GM04504 (cell line): ENCODE measurements at regions not wholly inside any gene's neighbourhood (a gene's known extent, or its start where the extent isn't known, plus 50 kb on each side); places are given as distances from the start of the nearest gene placed in this dataset.
A peak's percentile ranks its signal among the peaks of the same experiment; 100 is the strongest.
"Not testable (repeated sequence)": the region's sequence is repeated elsewhere in the genome, so short reads cannot be mapped to it uniquely, and the experiment has no call there.

Experiments
- DNase-seq: peaks from one replicate; pipeline ENCODE4 v3.0.0-alpha.2; 2012; ENCODE audit warnings: low read depth

DNA sequence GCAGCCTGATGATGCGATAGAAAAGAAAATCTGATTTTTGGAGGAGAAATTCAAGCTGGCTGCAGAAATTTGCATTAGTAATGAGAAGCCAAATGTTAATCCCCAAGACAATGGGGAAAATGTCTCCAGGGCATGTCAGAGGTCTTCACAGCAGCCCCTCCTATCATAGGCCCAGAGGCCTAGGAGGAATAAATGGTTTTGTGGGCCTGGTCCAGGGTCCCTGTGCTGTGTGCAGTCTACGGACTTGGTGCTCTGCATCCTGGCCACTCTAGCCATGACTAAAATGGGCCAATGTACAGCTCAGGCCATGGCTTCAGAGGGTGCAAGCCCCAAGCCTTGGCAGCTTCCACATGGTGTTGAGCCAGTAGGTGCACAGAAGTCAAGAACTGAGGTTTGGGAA lies 303.8 kb upstream of the SEMA3C start:
- DNase-seq: not testable (repeated sequence)

DNA sequence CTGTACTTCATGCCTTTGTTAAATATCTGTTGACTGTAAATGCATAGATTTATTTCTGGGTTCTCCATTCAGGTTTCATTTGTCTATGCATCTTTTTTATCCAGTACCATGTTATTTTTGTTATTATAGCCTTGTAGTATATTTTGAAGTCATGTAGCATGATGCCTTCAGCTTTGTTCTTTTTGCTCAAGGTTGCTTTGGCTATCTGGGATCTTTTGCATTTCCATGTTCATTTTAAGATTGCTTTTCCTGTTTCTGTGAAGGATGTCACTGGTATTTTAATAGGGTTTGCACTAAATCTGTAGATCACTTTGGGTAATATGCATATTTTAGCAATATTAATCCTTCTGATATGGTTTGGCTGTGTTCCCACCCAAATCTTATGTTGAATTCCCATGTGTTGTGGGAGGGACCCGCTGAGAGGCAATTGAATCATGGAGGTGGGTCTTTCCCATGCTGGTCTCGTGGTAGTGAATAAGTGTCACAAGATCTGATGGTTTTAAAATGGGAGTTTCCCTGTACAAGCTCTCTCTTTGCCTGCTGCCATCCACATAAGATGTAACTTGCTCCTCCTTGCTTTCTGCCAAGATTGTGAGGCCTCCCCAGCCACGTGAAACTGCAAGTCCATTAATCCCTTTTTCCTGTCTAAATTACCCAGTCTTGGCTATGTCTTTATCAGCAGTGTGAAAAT lies 302.8 kb upstream of the SEMA3C start:
- DNase-seq: no peak

DNA sequence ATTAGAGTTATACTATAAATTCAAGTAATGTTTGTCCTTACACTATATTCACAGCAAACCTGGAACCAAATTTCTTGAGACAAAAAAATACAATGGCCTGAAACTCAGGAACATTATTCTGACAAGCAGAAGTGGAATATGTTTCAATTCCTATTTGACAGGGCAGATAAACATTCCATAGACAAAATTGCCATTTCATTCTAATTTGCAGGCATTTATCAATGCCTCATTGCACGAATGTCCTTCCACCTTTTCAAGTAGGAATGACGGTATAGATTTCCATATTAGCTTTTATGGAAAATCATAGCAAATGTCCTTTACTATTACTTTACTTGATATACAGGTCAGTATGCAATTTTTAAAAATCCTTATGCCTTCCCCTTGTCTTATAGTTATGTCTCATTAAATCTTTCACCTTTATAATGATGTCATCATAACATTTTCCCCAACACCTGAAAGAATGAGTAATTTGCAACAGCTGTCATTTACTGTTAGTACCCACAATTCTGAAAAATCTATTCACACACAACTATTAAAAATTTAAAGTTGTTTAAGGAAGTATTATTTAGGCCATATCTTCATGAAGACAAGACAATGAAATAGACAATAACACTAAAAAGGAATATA lies 299.7 kb upstream of the SEMA3C start:
- no peak for DNase-seq

DNA sequence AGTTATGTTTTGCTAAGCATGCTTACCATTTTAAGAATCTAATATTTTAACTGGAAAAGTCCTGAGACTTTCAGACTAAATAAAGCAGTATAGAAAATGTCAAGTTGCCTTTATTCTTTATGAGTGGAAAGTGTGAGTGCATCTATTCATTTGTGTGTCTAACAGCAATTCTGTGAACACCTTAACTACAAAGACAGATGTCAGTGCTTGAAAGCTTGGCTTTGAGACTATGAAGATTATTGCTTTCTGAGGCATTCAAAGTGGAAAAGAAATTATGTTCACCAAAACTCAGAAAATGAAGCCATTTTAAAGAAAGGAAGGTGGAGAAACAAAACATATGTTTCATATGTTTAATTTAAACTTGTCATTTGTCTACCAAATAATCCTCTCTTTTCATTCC lies 294.5 kb upstream of the SEMA3C start:
- no peak for DNase-seq

DNA sequence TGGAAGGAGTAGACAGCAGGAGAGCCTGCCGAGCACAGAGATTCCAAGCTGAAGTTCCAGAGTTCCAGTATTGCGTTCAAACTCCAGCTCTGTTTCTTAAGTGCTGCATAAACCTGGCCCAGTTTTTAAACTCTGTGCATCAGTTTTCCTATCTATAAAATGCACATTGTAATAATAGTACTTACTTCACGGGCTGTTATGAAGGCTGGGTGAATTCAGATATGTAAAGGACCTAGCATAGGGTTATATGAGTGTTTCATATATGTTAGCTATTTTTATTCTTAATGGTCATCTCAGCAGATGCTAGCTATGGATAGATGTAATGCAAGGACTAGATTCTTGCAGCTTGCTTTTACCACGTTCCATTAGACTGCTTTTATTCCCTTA lies 293.1 kb upstream of the SEMA3C start:
- DNase-seq: no peak

DNA sequence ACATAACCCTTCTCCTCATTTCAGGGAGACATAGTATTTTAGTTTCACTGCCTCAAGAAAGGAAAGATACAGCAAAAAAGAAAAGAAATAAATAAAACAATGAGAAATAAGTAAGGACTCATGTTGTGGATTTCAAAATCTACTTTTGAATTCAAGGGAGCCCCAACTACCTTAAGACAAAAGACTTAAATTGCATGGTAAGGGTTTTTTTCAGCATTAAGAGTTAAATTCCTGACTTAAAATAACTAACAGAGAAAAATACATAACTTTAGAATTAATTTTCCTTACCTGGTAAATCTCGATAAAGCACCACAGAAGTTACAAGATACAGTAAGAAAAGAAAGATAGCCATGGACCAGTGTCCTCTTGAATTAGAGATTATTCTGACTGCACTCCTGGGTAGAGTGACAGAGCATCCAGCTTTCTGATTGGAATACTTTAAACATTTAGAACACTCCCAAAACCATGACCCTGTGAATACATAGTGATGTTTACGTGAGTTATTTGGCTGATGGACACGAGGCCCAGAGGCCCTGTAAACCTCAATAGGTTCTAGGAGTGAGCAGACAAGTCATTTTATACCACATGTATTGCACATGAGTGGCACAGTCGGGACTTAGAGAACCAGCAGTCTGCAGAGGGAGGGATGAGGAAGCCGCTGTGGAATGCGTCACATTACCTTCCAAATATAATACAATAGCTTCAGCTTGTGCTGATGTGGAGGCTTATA lies 292.5 kb upstream of the SEMA3C start:
- DNase-seq: peak; percentile 38

DNA sequence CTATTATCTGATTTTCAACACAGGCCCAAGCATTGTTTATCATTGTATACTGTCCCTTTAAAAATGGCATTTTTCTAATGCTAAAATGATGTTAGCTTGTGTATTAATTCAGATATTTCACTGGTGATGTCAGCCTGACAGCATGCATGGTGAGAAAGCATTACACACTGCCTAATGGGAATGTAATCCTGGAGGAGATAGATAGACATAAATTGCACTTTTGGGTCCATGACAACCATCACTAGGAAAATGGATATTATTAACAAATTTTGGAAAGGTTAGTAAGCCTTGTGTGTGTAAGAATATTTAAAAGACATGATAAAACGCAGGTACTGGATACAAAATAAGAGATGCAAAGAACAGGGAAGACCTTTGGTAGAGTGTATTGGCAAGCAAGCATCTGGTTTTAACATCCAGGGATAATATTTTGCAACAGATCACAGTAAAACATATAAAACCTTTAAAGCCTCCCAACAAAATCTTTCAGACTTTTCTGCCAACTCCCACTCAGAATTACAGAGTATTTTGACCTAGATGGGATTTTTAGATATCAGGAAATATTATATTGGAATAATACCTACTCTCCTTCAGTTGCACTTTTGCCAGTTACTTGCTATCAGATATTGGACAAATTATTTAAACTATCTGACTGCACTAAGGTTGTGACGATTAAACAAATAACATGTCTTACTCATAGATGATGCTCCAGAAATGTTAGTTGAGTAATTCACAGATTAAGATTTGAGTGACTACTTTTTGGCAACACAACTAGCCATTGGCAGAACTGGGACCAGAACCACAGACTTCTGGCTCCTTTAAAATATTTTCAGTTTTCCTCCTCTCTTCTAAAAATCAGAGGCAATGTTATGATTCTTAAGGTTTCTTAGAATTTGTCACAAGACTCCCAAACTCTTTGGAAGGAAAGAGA lies 291.6 kb upstream of the SEMA3C start:
- DNase-seq: no peak

DNA sequence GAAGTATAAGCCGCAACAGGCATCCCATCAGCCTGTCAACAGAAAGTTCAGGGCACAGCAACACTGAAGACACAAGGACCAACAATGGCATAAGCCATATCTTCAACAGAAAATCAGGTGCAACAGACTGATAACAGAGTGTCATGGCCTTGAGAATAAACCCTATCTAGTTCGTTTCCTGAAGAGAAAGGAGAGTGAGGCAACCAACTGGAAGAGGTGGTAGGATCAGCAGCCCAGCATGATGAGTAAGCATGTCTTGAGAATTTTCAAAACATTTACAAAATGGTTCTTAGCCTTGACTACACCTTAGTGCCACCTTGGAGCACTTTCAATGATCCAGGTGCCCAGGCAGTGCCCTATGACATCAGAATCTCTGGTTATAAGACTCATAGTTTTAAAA lies 290.2 kb upstream of the SEMA3C start:
- no peak for DNase-seq

DNA sequence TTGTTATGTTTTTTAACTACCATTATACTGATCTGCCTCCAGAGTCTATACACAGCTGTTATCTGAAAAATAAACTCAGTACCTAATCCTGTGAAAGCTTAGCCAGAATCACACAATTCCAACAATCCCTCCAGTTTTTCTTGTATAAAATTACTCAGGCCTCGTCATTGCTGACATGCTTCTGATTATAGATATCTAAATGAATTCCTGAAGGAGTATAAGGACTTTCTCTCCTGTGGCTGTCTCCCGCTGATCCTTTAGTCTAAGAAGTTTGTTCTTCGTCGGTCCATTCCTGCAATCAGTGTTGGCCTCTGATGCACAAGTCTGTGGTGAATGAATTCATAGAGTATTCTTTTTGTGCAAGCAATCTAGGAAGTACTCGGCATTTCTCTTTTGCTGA lies 288.9 kb upstream of the SEMA3C start:
- DNase-seq: no peak

DNA sequence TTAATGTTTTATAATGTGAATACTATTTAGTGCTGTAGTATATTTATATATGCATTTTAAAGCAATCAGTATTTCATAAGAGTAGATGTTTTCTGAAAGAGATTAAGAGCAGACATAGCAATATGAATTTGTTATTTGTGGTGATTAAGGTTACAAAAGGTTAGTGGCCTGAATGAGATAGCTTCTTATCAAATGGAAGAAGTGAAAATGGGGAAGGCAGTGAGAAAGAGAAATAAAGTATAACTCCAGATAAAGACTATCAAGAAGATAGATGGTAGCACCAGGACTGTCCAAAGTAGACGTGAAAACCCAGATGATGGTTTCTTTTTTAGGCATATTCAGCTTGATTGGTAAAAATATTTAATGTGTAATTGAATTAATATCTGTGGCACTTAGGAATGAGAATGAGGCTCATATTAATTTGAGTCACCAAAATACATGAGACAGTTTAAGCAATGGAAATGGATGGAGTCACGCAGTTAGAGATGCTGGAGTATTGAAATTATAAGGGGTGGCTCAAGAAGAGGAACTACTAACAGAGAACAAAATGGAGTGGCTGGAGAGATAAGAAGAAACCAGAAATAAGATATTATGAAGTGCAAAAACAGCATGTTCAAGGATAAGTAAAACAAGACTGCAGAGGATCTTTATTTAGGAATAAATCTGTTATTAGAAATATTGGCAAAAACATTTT lies 288.0 kb upstream of the SEMA3C start:
- DNase-seq: no peak

DNA sequence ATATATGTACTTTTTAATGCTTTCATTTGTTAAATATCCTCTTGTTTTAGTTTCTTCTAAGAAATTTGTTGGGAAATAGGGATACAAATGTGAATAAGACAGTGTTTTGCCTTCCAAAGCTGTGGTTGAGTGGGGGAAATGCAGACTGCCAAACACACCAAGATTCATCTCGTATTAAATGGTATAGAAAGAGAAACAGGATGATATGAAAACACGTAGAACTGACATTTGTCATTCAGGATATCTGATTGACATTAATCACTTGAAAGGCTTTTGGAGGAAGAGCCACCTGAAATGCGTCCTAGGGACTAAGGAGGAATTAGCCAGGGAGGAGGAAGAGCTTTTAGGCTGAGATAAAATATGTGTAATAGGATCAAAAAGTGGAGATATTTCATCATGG lies 287.4 kb upstream of the SEMA3C start:
- DNase-seq: no peak

DNA sequence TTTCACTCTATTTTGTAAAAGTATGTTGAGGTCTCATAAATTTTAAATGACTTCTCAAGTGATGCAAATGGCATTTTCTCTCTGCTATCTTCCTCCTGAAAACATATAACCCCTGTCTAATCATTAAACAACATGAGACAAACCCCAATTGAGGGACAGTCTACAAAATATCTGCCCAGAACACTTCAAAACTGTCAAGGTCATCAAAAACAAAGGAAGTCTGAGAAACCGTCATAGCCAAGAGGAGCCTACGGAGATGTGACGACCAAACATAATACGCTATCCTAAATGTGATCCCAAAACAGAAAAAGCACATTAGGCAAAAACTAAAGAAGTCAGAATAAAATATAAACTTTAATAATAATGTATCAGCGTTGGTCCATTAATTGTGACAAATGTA lies 282.3 kb upstream of the SEMA3C start:
- DNase-seq: no peak

DNA sequence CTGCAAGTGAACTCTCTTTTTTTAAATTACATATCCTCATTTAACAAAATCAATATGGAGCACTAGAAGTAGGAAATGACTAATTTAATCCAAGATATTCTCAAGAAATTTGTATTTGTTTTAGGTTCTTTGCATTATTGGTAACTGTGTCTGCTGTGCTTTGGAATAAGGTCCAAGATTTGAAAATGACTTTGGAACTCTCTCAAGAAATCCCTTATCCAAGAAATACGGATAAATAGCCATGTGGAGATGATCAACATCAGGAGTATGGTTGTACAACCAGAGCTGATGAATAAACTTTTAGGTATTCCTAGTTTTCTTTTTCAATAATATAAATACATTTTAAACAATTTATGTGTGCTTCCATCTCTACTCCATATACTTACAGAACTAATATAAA lies 279.9 kb upstream of the SEMA3C start:
- no peak for DNase-seq

DNA sequence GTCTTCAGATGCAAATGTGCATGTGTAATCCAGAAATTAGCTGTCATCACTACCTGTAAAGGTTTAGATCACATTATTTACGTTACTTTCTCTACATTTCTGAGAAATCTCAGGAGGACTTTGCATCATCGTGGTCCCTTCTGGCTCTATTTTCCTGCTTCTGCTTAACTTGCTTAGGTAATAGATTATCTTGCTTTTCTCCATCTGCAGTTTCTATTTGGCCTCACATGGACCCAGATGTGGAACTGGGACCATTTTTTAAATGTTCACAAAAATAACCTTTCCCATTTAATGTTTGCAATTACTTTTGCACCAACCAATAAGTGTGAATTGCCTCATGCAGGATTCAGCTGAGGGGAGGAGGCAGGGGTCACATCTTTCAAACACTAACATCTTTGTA lies 278.4 kb upstream of the SEMA3C start:
- no peak for DNase-seq

DNA sequence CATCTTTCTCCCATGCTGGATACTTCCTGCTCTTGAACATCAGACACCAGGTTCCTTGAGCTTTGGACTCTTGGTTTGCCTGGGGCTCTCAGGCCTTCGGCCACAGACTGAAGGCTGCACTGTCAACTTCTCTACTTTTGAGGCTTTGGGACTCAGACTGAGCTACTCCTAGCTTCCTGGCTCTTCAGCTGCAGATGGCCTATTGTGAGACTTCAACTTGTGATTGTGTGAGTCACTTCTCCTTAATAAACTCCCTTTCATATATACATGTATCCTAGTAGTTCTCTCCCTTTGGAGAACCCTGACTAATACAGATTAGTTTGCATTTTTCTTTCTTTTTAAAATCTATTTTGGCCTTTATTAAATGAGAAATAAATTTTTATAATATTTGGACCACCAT lies 276.2 kb upstream of the SEMA3C start:
- DNase-seq: no peak

DNA sequence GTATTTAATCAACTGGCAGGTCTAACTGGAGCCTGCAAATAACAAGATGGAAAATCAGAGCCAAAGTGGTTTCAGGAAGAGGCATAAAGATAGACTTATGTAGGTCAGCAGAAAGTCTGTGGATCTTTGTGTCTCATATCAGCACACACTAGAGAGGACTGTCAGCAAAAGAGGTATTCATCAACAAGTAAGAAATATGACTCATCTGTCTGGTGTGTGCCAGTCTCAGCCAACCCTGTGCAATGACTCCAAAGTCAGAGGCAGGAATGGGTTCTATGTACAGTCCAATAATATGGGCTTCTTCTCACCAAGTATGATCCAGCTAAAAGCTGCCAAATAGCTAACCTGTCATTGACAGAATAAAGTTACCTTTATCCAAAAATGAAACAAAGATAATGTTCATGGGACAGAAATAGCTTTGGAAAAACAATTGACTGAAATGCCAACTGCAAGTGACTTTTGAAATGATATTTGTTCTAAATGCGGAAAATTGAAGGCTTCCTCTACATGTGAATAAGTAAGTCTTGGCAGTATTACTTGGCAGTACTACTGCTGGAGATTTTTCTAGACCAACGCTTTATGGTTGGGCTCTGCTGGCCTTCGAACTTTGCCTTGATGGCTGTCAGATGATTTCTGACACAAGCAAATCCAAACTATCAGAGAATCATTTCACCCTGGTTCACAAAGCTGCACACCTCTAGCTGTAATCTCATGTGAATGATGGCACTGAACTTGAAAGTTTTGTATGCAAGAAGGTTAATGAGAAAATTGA lies 272.3 kb upstream of the SEMA3C start:
- DNase-seq: no peak

DNA sequence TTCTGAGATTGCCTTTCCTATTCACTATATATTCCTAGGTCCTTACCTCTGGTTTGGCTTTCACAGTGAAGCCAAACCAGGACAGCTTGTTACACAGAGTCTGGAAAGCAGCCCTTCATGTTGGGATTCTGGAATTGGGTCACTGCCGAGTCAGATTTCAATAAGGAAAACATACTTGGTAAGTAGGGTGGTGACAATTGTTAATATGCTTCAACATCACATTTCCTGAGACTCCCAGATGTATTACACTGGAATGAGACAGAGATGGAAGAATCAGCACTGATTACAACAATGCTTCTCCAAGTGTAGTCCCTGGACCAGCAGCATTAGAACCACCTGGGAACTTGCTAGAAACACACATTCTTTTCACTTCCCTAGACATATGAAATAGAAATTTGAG lies 268.9 kb upstream of the SEMA3C start:
- DNase-seq: no peak

DNA sequence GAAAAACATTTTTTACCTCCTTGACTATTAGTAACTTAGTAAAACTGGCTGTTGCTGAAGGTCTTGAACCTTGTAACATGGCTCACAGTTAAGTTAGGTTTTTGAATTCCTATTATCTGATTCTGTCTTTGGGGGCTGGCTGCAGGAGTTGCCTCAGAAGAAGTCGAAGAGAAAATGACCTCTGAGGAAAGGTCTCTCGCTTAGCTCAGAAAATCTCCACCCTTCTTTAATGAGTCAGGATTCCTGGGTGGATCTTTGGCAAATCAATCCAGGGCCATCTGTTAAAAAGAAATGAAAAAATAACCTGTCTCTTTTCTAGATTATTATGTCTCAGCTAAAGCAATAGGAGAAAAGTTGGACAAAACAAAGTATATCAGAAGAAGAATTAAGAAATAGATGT lies 267.8 kb upstream of the SEMA3C start:
- DNase-seq: no peak

DNA sequence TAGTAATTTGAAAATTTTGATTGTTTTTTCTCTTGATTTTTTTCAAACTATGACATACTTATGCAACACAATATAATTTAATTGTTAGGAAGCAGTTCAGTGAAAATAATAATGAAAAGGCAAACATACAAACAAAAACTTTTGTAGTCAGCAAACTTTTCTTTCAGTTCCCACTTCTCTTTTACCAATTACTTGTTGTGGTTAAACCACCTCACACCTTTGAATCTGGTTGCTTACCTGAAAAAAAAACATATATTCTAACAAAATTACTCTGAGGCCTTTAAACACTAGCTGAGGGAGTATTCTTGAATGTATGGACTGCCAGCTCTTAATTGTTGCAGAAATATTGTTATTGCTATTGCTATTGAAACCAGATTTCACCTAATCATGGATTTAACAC lies 266.2 kb upstream of the SEMA3C start:
- DNase-seq: no peak

DNA sequence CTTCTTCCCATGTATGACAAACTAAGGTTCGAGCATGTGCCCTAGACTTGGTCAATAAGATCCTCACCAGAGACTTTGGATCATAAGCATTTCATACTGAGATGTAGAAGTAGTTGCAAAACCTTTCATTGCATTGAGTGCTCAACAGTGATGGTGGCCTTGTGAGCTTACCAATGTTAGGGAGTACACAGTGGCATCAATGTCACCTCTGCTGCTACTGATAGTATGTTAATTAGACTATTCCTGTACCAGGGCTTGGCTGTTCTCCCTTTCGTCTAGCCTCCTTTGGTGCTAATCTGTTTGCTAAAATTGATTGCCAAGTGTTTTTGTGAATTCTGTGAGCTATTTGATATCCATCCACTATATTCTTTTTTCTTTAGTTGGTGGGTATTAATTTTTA lies 264.5 kb upstream of the SEMA3C start:
- DNase-seq: no peak

DNA sequence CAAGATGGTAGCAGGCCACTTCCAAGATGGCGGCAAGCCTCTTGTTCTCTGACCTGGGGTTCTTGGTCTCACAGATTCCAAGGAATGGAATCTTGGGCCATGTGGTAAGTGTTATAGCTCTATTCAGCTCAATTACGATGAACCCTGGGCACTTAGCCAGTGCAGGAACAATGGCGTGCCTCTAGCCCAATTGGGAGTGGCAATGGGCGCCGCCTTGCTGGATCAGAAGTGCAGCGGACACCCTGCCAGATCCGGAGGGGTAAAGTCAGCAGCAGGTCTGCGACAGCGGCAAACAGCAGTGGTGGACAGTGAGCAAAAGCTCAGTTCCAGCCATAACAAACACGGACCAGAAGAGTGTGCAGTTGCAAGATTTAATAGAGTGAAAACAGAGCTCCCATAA lies 263.2 kb upstream of the SEMA3C start:
- not testable (repeated sequence) for DNase-seq
